GM23338 (cell line): ENCODE measurements at regions not wholly inside any gene's neighbourhood (a gene's known extent, or its start where the extent isn't known, plus 50 kb on each side); places are given as distances from the start of the nearest gene placed in this dataset.

Source experiments
- ATAC-seq: fragments of 200-7000 bp; cut with Tn5 transposase; 3 replicates; pipeline ENCODE4 v1.9.1; 2020
- DNase-seq: peaks from one replicate; pipeline ENCODE4 v3.0.0-alpha.2; 2015; ENCODE audit warnings: low spot score
- H2AFZ ChIP-seq: fragments of 200-600 bp; sonication (generic); 2 replicates; pipeline ENCODE4 v1.8.0; 2016; ENCODE audit warnings: antibody characterized with exemption, mild to moderate bottlenecking, moderate library complexity
- H3F3A ChIP-seq: fragments of 200-600 bp; sonication (generic); replicated peaks from 2 replicates; pipeline ENCODE4 v1.8.0; 2017; ENCODE audit warnings: antibody characterized with exemption, mixed run types, low read depth
- H3K27ac ChIP-seq: fragments of 200-600 bp; sonication (generic); 2 replicates; pipeline ENCODE4 v1.6.1; 2016; ENCODE audit warnings: low read depth
- H3K27me3 ChIP-seq: fragments of 200-600 bp; sonication (generic); 2 replicates; pipeline ENCODE4 v1.8.0; 2016; ENCODE audit warnings: mild to moderate bottlenecking, mixed run types, moderate library complexity; ENCODE audit not compliant: insufficient read depth
- H3K36me3 ChIP-seq: fragments of 200-600 bp; sonication (generic); 2 replicates; pipeline ENCODE4 v1.8.0; 2016; ENCODE audit warnings: mild to moderate bottlenecking; ENCODE audit not compliant: insufficient read depth
- H3K4me1 ChIP-seq: fragments of 200-600 bp; sonication (generic); 2 replicates; pipeline ENCODE4 v1.8.0; 2016; ENCODE audit warnings: mild to moderate bottlenecking, moderate library complexity; ENCODE audit not compliant: insufficient read depth
- H3K4me2 ChIP-seq: fragments of 200-600 bp; sonication (generic); 2 replicates; pipeline ENCODE4 v1.7.1; 2017; ENCODE audit warnings: mixed run types
- H3K4me3 ChIP-seq: fragments of 200-600 bp; sonication (generic); 2 replicates; pipeline ENCODE4 v1.6.1; 2016; ENCODE audit warnings: mixed run types
- H3K79me2 ChIP-seq: fragments of 200-600 bp; sonication (generic); replicated peaks from 2 replicates; pipeline ENCODE4 v1.8.0; 2017; ENCODE audit warnings: mild to moderate bottlenecking; ENCODE audit not compliant: insufficient read depth
- H3K9me2 ChIP-seq: fragments of 200-600 bp; sonication (generic); 2 replicates; pipeline ENCODE4 v1.8.0; 2017; ENCODE audit not compliant: insufficient read depth
- H4K20me1 ChIP-seq: fragments of 200-600 bp; sonication (generic); replicated peaks from 2 replicates; pipeline ENCODE4 v1.8.0; 2017; ENCODE audit warnings: mild to moderate bottlenecking; ENCODE audit not compliant: insufficient read depth
- H3K27ac Mint-ChIP-seq: 2 replicates; pipeline ENCODE4 v1.8.0; 2020; ENCODE audit warnings: inconsistent platforms, mild to moderate bottlenecking, moderate library complexity, mixed read lengths
- H3K27me3 Mint-ChIP-seq: 3 replicates; pipeline ENCODE4 v1.8.0; 2022; ENCODE audit warnings: low read depth, mild to moderate bottlenecking, moderate library complexity, mixed read lengths, inconsistent platforms; ENCODE audit not compliant: insufficient read depth, poor library complexity
- H3K36me3 Mint-ChIP-seq: 3 replicates; pipeline ENCODE4 v1.8.0; 2021; ENCODE audit warnings: low read depth, mild to moderate bottlenecking, inconsistent platforms, moderate library complexity, mixed read lengths
- H3K4me1 Mint-ChIP-seq: 3 replicates; pipeline ENCODE4 v1.8.0; 2020; ENCODE audit warnings: mild to moderate bottlenecking, inconsistent platforms, mixed read lengths
- H3K4me3 Mint-ChIP-seq: 3 replicates; pipeline ENCODE4 v1.8.0; 2021; ENCODE audit warnings: moderate library complexity, mild to moderate bottlenecking, inconsistent platforms, mixed read lengths
- H3K9me3 Mint-ChIP-seq: 3 replicates; pipeline ENCODE4 v1.8.0; 2020; ENCODE audit warnings: moderate library complexity, mild to moderate bottlenecking, inconsistent platforms, mixed read lengths
- CTCF ChIP-seq, 2 experiments: fragments of 200-600 bp in 1 of 2; sonication (generic) in 1 of 2; conservative IDR thresholded peaks; 2 replicates each; pipeline versions ENCODE4 v1.5.1 to v1.6.1; 2016 to 2017; ENCODE audit warnings: antibody characterized with exemption in 2 of 2, low read depth in 2 of 2, mild to moderate bottlenecking in 2 of 2, moderate library complexity in 1 of 2
- POLR2AphosphoS5 ChIP-seq: IDR thresholded peaks from 2 replicates; pipeline ENCODE4 v1.6.1; 2016; ENCODE audit warnings: antibody characterized with exemption, low read depth
- ZNF462 ChIP-seq: fragments of 250-450 bp; sonication (Bioruptor Pico); IDR thresholded peaks from 2 replicates; pipeline ENCODE4 v1.5.0; 2020; ENCODE audit warnings: mild to moderate bottlenecking, moderate library complexity

GRCh38 chr9:80292231-80292630 is 720.5 kb downstream of the TLE4 start (continued):
- no peak for TF ChIP-seq ZNF462

GRCh38 chr9:80285326-80285725 is 713.6 kb downstream of the TLE4 start:
- Mint-ChIP-seq H3K9me3 (no peaks in the 10 kb centered on the region; the same call in 2 of the 3 replicates), H3K4me1 (peaks cover 25% of the 10 kb centered on the region), H3K4me3 (no peak overlapping the region), H3K36me3 (no peaks in the 10 kb centered on the region), H3K27ac (no peak overlapping the region), H3K27me3 (peaks cover 2% of the 10 kb centered on the region)
- Histone ChIP-seq H3K27ac (no peak overlapping the region), H4K20me1 (no peaks in the 10 kb centered on the region), H3K9me2 (no peaks in the 10 kb centered on the region), H3K4me1 (peaks cover 14% of the 10 kb centered on the region), H3K36me3 (no peaks in the 10 kb centered on the region), H3K4me2 (no peak overlapping the region), H3F3A (no peaks in the 10 kb centered on the region), H2AFZ (peak overlapping the region; percentile 39; the same call in 1 of the 2 replicates), H3K27me3 (no peaks in the 10 kb centered on the region), H3K4me3 (no peak overlapping the region), H3K79me2 (no peaks in the 10 kb centered on the region)
- peak; percentile 49; the same call in 2 of the 3 replicates for ATAC-seq
- DNase-seq: peak; percentile 67
- no peak for TF ChIP-seq POLR2AphosphoS5
- TF ChIP-seq CTCF (conservative IDR thresholded peaks at IDR 0.05; ENCODE audit: low read depth in 2 of 2): peak; percentile 67 to 74
